Fibroblast of the aortic adventitia (primary cell): ENCODE measurements at regions not wholly inside any gene's neighbourhood (a gene's known extent, or its start where the extent isn't known, plus 50 kb on each side); places are given as distances from the start of the nearest gene placed in this dataset.

Experiments used
- DNase-seq: peaks from one replicate; pipeline ENCODE4 v3.0.0-alpha.2; 2010; ENCODE audit warnings: low read depth
- H3K4me3 ChIP-seq: 2 replicates; pipeline ENCODE4 v1.5.1; 2011; ENCODE audit warnings: low read depth, mild to moderate bottlenecking, control low read depth, low read length, moderate library complexity
- TF ChIP-seq, protein P1 (sequence below): IDR thresholded peaks from 2 replicates; pipeline ENCODE4 v1.5.1; 2011; ENCODE audit warnings: mild to moderate bottlenecking, low read length, control low read depth, inconsistent platforms; ENCODE audit not compliant: insufficient read depth

- no peak for DNase-seq
- TF ChIP-seq, protein P1, sequence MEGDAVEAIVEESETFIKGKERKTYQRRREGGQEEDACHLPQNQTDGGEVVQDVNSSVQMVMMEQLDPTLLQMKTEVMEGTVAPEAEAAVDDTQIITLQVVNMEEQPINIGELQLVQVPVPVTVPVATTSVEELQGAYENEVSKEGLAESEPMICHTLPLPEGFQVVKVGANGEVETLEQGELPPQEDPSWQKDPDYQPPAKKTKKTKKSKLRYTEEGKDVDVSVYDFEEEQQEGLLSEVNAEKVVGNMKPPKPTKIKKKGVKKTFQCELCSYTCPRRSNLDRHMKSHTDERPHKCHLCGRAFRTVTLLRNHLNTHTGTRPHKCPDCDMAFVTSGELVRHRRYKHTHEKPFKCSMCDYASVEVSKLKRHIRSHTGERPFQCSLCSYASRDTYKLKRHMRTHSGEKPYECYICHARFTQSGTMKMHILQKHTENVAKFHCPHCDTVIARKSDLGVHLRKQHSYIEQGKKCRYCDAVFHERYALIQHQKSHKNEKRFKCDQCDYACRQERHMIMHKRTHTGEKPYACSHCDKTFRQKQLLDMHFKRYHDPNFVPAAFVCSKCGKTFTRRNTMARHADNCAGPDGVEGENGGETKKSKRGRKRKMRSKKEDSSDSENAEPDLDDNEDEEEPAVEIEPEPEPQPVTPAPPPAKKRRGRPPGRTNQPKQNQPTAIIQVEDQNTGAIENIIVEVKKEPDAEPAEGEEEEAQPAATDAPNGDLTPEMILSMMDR: no peak
- no peak overlapping the region for H3K4me3 ChIP-seq
Measured at GRCh38 chr7:110153222-110153621, 937.7 kb upstream of the LRRN3 start.

DNA sequence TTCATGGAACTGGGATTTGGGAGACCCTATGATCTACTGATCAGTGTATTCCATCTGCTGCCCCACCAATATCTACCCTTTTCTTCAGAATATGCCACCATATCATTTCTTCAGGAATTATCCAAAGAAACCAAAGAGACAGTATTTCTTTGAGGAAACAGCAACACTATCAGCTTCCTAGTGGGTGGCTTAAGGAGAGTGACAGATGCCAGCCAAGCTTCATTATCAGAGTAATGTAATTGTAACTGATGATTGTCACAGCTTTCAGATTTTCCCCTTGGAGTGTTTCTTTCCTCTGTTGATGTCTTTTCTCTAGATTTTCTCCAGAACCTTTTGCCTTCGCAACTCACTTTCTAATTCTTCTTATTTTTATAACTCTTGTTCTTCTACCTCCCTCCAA lies 934.4 kb upstream of the LRRN3 start:
- TF ChIP-seq, protein P1: no peak
- no peak for DNase-seq
- H3K4me3 ChIP-seq: no peak overlapping the region

DNA sequence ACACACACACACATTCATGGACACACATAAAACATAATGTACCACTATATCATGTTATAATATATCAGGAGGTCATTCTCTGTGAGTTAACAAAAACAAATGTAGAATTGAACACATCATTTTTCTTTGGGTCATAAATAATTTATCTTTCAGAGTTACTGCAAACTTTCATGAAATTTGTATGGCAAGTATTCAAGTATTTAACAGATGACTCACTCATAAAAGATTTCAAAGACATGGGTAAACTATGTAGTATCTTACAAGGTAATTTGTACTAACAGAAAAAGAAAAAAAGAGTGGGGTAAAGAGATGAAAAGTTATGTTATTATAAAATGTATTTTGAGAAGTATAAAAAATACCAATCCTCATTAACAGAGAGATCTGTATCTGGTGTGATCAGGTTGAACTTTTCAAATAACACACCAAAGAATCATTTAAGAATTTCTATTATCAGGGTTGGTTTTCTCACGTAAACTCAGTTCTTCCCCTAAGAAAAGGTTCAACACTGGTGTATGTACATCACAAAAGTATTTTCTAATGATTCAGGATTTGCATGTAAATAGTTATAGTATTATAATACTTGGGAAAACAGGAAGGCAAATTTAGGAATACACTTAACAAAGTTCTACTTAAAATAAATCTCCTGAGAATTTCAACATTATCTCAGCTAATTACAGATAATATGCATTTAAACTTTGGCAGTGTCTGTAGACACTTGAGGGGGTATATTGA lies 933.1 kb upstream of the LRRN3 start:
- TF ChIP-seq, protein P1: no peak
- no peak overlapping the region for H3K4me3 ChIP-seq
- DNase-seq: no peak

DNA sequence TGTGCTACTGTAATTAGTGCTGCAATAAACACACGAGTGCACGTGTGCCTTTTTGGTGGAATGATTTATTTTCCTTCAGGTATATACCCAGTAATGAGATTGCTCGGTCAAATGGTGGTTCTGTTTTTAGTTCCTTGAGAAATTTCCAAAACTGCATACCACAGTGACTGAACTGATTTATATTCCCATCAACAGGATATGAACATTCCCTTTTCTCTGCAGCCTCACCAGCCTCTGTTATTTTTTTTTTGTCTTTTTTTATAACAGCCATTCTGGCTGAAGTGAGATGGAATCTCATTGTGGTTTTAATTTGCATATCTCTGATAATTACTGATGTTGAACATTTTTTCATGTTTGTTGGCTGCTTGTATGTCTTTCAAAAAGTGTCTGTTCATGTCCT lies 922.9 kb upstream of the LRRN3 start:
- no peak for DNase-seq
- TF ChIP-seq, protein P1: no peak
- no peak overlapping the region for H3K4me3 ChIP-seq

GRCh38 chr7:110170841-110171240 lies 920.1 kb upstream of the LRRN3 start:
- TF ChIP-seq, protein P1: no peak
- H3K4me3 ChIP-seq: no peak overlapping the region
- DNase-seq: no peak

- TF ChIP-seq, protein P1: no peak
- no peak overlapping the region for H3K4me3 ChIP-seq
- no peak for DNase-seq
Measured at GRCh38 chr7:110177463-110177862, 913.5 kb upstream of the LRRN3 start.

- TF ChIP-seq, protein P1: no peak
- no peak overlapping the region for H3K4me3 ChIP-seq
- no peak for DNase-seq
Measured at GRCh38 chr7:110179037-110179436, 911.9 kb upstream of the LRRN3 start.
